ENCODE measurements at regions not wholly inside any gene's neighbourhood (a gene's known extent, or its start where the extent isn't known, plus 50 kb on each side); places are given as distances from the start of the nearest gene placed in this dataset.

- Mint-ChIP-seq H3K27ac (no peak overlapping the region), H3K9me3 (peaks cover 56 to 60% of the 10 kb centered on the region in 2 experiments), H3K4me1 (no peaks in the 10 kb centered on the region), H3K36me3 (ENCODE audit: insufficient read depth in 1 of 3, low read depth in 3 of 3) (peaks cover 0 to 3% (median 0%) of the 10 kb centered on the region in 3 experiments; a peak in 1 of 7 replicates), H3K27me3 (ENCODE audit: low read depth) (no peaks in the 10 kb centered on the region), H3K4me3 (no peak overlapping the region)
- Histone ChIP-seq H2BK12ac (ENCODE audit: insufficient read length, low read depth, low read length) (no peak overlapping the region), H3K27ac (ENCODE audit: insufficient read length, low read depth, low read length) (no peak overlapping the region), H3K18ac (ENCODE audit: insufficient read length, low read depth, low read length) (no peak overlapping the region), H3K23me2 (ENCODE audit: insufficient read length, low read depth, low read length, poor library complexity, severe bottlenecking) (no peaks in the 10 kb centered on the region), H2BK20ac (ENCODE audit: low read depth, low read length, poor library complexity, severe bottlenecking) (no peak overlapping the region), H3K4me2 (ENCODE audit: insufficient read depth, insufficient read length, low read length) (no peak overlapping the region), H4K91ac (ENCODE audit: insufficient read length, low read depth, low read length) (no peak overlapping the region), H2BK5ac (ENCODE audit: insufficient read length, low read length) (no peak overlapping the region), H3T11ph (ENCODE audit: low read length) (no peak overlapping the region), H4K20me1 (ENCODE audit: control insufficient read depth, insufficient read depth, insufficient read length) (no peaks in the 10 kb centered on the region), H3K9me3 (ENCODE audit: control insufficient read depth, low read depth, low read length) (peaks cover 22% of the 10 kb centered on the region), H2BK120ac (ENCODE audit: low read depth, low read length, poor library complexity, severe bottlenecking) (no peak overlapping the region), H3K9ac (ENCODE audit: extremely low read depth, insufficient read length, low read length) (no peak overlapping the region), H4K8ac (replicated peaks; ENCODE audit: insufficient read length, low read depth, low read length) (no peak overlapping the region), H4K5ac (ENCODE audit: insufficient read length, low read depth, low read length) (no peak overlapping the region), H2BK15ac (ENCODE audit: low read depth, low read length) (no peak overlapping the region), H3K79me1 (ENCODE audit: insufficient read depth, low read depth, low read length, poor library complexity, severe bottlenecking) (no peaks in the 10 kb centered on the region), H3K4ac (ENCODE audit: low read depth, low read length) (no peak overlapping the region), H2AFZ (ENCODE audit: low read length) (no peak overlapping the region), H3K79me2 (ENCODE audit: insufficient read depth, low read length) (no peaks in the 10 kb centered on the region), H3K4me1 (ENCODE audit: insufficient read depth, low read length) (no peaks in the 10 kb centered on the region), H3K14ac (ENCODE audit: insufficient read depth, low read length) (no peak overlapping the region), H2AK5ac (ENCODE audit: insufficient read length, low read length) (no peak overlapping the region), H3K27me3 (ENCODE audit: insufficient read depth, low read length) (no peaks in the 10 kb centered on the region), H3K56ac (ENCODE audit: insufficient read length, low read depth, low read length) (no peak overlapping the region), H3K23ac (ENCODE audit: insufficient read length, low read depth, low read length) (no peak overlapping the region)
- DNase-seq, result no peak
- no CpG with 5 or more reads among the region's 1 CpG for WGBS (ENCODE audit: extremely low coverage, insufficient read length, low lambda C conversion rate)
- TF ChIP-seq CTCF (conservative IDR thresholded peaks at IDR 0.05), result no peak
Observed at GRCh38 chrX:148281920-148282319, 218.5 kb upstream of the AFF2 start.
